Activated effector memory CD4-positive, alpha-beta T cell treated with Interleukin-2 at 50 U/mL for 16 hours (primary cell): ENCODE measurements at regions not wholly inside any gene's neighbourhood (a gene's known extent, or its start where the extent isn't known, plus 50 kb on each side); places are given as distances from the start of the nearest gene placed in this dataset.

Experiments used
- DNase-seq: peaks from one replicate; pipeline ENCODE4 v3.0.0-alpha.2; 2020

- no peak for DNase-seq
Measured at GRCh38 chr19:5392486-5392885, 51.9 kb upstream of the PTPRS start.

- DNase-seq: no peak
Measured at GRCh38 chr19:5393088-5393487, 52.5 kb upstream of the PTPRS start.

DNA sequence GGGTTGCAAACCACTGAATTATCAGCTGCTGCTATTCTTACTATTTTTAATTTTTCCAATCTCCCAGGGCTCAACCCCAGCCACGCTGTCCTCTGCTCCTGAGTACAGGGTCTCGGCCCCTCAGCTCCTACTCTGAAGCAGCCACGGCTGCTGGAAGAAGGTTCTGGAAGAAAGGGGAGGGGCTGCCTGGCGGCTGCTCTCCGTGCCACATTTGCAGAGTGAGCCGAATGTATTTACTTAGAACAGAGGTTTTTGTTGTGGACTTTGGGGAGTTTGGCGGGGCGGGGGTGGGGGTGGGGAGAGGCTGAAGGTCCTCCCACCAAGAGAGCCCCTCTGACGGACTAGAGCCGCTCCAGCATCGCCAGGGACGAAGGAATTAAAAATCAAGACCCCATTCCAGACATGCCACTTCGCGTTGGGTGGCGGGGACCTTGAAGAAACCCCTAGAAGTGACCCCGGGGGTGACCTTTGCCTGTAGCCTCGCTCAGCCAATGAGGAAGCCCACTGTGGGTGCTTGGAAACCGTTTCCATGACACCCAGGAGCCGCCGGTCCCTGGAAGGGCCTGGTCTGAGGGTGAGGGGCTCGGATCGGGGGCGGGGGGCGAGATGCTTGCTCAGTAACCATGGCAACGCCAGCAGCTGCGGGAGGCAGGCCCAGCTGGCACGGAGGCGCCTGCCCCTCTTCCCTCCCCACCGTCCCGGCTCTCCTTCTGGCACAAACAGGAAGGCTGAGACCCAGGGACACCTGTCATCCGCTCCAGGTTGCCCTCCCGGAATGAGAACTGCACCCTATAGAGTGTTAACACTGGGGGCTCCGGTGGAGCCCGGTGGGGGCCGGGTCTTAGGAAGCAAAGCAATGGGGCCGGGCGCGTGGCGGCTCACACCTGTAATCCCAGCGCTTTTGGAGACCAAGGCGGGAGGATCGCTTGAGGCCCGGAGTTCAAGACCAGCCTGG is 54.2 kb upstream of the PTPRS start:
- no peak for DNase-seq

DNA sequence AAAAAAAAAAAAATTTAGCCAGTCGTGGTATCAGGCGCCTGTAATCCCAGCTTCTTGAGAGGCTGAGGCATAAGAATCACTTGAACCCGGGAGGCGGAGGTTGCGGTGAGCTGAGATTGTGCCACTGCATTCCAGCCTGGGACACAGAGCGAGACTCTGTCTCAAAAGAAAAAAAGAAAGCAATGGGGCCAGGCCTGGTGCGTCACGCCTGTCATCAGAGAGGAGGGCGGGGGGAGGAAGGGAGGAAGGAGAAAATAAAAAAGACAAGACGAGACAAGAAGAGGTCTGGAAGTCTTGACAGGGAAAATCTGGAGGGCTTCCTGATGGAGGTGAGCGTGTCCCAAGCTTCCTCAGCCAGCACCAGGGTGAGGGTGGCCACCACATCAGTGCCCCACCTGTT is 54.9 kb upstream of the PTPRS start:
- no peak for DNase-seq

GRCh38 chr19:5396096-5396939 is 55.7 kb upstream of the PTPRS start:
- no peak for DNase-seq

- no peak for DNase-seq
Measured at GRCh38 chr19:5396963-5397362, 56.4 kb upstream of the PTPRS start.

GRCh38 chr19:5397804-5398692 is 57.2 kb upstream of the ZNRF4 start:
- DNase-seq: no peak

GRCh38 chr19:5398693-5399057 is 56.5 kb upstream of the ZNRF4 start:
- no peak for DNase-seq

GRCh38 chr19:5403968-5404640 is 51.1 kb upstream of the ZNRF4 start:
- peak; percentile 2 for DNase-seq
